ENCODE measurements at regions not wholly inside any gene's neighbourhood (a gene's known extent, or its start where the extent isn't known, plus 50 kb on each side); places are given as distances from the start of the nearest gene placed in this dataset.
"Not testable (repeated sequence)": the region's sequence is repeated elsewhere in the genome, so short reads cannot be mapped to it uniquely, and the experiment has no call there.

GRCh38 chr6:8821981-8822381, 386.6 kb upstream of the SLC35B3 start:
- no peak overlapping the region for H3K27ac ChIP-seq
- TF ChIP-seq CTCF (conservative IDR thresholded peaks at IDR 0.05), result no peak

GRCh38 chr6:8820313-8820712, 385.0 kb upstream of the SLC35B3 start:
- no peak for TF ChIP-seq CTCF (conservative IDR thresholded peaks at IDR 0.05)
- H3K27ac ChIP-seq, result no peak overlapping the region

- TF ChIP-seq CTCF (conservative IDR thresholded peaks at IDR 0.05), result no peak
- H3K27ac ChIP-seq, result no peak overlapping the region
These were observed 384.1 kb upstream of the SLC35B3 start for GRCh38 chr6:8819446-8819845.

DNA sequence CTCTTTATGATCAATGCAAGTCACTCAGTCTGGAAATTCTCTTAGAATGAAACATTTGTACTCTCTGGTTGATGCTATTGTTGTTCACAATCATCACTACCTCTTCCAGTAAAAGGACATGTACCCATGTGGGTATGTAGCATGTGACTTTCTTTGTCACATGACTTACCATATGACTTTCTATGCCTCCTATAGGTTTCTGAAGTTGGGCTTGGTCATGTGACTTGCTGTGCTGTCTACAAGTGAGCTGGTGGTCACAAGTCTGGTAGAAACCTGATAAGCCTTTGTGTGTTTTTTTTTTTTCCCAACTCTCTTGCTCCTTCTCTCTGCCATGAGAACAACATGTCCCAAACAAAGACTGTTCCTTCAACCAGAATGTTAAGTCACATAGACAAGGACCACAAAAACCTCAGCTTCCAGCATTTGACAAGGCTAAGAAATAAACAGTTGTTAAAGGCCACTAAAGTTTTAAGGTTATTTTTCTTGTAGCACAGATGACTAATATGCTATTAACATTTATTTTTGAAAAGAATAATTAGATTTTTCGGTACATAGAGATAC, 379.2 kb upstream of the SLC35B3 start:
- no peak overlapping the region for H3K27ac ChIP-seq
- TF ChIP-seq CTCF (conservative IDR thresholded peaks at IDR 0.05), result no peak

GRCh38 chr6:8810325-8810724, 375.0 kb upstream of the SLC35B3 start:
- no peak for TF ChIP-seq CTCF (conservative IDR thresholded peaks at IDR 0.05)
- H3K27ac ChIP-seq, result no peak overlapping the region

DNA sequence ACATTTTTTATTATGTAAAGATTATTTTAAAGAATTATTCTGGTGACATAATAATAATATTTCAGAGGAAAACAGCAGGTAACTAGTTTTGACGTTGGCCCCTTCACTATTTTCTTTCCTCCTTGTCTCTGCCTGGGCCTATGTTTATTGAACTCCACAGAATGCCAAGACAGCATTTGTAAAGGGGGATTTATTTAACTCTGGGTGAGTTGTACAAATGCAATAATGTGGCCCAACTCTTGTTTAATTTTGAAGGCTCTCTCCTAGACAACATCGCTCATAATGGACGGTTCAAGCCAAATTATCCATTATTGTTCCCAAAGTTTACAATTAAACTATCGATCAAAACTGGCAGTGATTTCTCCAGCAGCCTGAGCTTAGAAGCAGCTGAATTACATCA, 374.3 kb upstream of the SLC35B3 start:
- H3K27ac ChIP-seq, result no peak overlapping the region
- no peak for TF ChIP-seq CTCF (conservative IDR thresholded peaks at IDR 0.05)

GRCh38 chr6:8803181-8803760, 367.9 kb upstream of the SLC35B3 start:
- no peak for TF ChIP-seq CTCF (conservative IDR thresholded peaks at IDR 0.05)
- H3K27ac ChIP-seq, result no peak overlapping the region

DNA sequence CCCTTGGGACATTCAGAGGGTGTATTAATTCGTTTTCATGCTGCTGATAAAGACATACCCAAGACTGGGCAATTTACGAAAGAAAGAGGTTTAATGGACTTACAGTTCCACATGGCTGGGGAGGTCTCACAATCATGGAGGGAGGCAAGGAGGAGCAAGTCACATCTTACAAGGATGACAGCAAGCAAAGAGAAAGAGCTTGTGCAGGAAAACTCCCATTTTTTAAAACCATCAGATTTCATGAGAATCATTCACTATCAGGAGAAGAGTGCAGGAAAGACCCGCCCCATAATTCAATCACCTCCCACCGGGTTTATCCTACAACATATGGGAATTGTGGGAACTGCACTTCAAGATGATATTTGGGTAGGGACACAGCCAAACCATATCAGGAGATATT, 367.1 kb upstream of the SLC35B3 start:
- H3K27ac ChIP-seq, result not testable (repeated sequence)

All from VCaP (cell line).